WTC11 (cell line): ENCODE measurements at regions not wholly inside any gene's neighbourhood (a gene's known extent, or its start where the extent isn't known, plus 50 kb on each side); places are given as distances from the start of the nearest gene placed in this dataset.

Experiments
- ATAC-seq: fragments of 200-7000 bp; cut with Tn5 transposase; 2 replicates; pipeline ENCODE4 v1.10.0; 2021; ENCODE audit warnings: mild to moderate bottlenecking, moderate library complexity
- CTCF ChIA-PET: fragments of 300-600 bp; sonication (Branson Sonifier 250); formaldehyde crosslinking; loops from one replicate; lab custom pipeline; 2021; ENCODE audit warnings: antibody characterized with exemption; lab: Charles Lee
- POLR2A ChIA-PET: fragments of 350-600 bp; sonication (Branson Sonifier 250); formaldehyde crosslinking; loops from one replicate; lab custom pipeline; 2021; ENCODE audit warnings: antibody characterized with exemption; lab: Charles Lee
- DNase-seq: peaks from one replicate; pipeline ENCODE4 v3.0.0; 2021; ENCODE audit warnings: low spot score
- H3K27ac Mint-ChIP-seq: 2 replicates; pipeline ENCODE4 v1.8.0; 2021; ENCODE audit warnings: mixed read lengths
- H3K27me3 Mint-ChIP-seq: 2 replicates; pipeline ENCODE4 v1.8.0; 2021; ENCODE audit warnings: low read depth, mild to moderate bottlenecking, moderate library complexity, mixed read lengths
- H3K36me3 Mint-ChIP-seq: 2 replicates; pipeline ENCODE4 v1.8.0; 2021; ENCODE audit warnings: mixed read lengths
- H3K4me1 Mint-ChIP-seq: 2 replicates; pipeline ENCODE4 v1.8.0; 2022; ENCODE audit warnings: mixed read lengths
- H3K4me3 Mint-ChIP-seq: 2 replicates; pipeline ENCODE4 v1.8.0; 2021; ENCODE audit warnings: mild to moderate bottlenecking, moderate library complexity, mixed read lengths
- H3K9me3 Mint-ChIP-seq: 2 replicates; pipeline ENCODE4 v1.8.0; 2021; ENCODE audit warnings: mixed read lengths
- CBFB ChIP-seq: sonication (generic); formaldehyde crosslinking; IDR thresholded peaks from 2 replicates; pipeline ENCODE4 v1.8.1; 2022; ENCODE audit warnings: mild to moderate bottlenecking, low read depth, missing genetic modification reagents
- CREM ChIP-seq: sonication (generic); formaldehyde crosslinking; IDR thresholded peaks from 2 replicates; pipeline ENCODE4 v1.8.1; 2022; ENCODE audit warnings: mild to moderate bottlenecking, missing genetic modification reagents, moderate library complexity
- E2F4 ChIP-seq: sonication (generic); formaldehyde crosslinking; IDR thresholded peaks from 2 replicates; pipeline ENCODE4 v1.8.1; 2022; ENCODE audit warnings: low read depth, mild to moderate bottlenecking, moderate library complexity, missing genetic modification reagents, borderline replicate concordance
- FOXK1 ChIP-seq: sonication (generic); formaldehyde crosslinking; IDR thresholded peaks from 2 replicates; pipeline ENCODE4 v1.8.0; 2022; ENCODE audit warnings: mild to moderate bottlenecking, moderate library complexity, missing genetic modification reagents
- KAT7 ChIP-seq: sonication (generic); formaldehyde crosslinking; IDR thresholded peaks from 2 replicates; pipeline ENCODE4 v1.8.1; 2023; ENCODE audit warnings: missing genetic modification reagents, mild to moderate bottlenecking, borderline replicate concordance
- MAX ChIP-seq: sonication (generic); formaldehyde crosslinking; IDR thresholded peaks from 2 replicates; pipeline ENCODE4 v1.8.0; 2022; ENCODE audit warnings: mild to moderate bottlenecking, missing genetic modification reagents
- NFATC4 ChIP-seq: fragments of 250-450 bp; sonication (Bioruptor Pico); IDR thresholded peaks from 2 replicates; pipeline ENCODE4 v1.9.0; 2021; ENCODE audit warnings: mild to moderate bottlenecking
- NR2C2 ChIP-seq: sonication (generic); formaldehyde crosslinking; IDR thresholded peaks from 2 replicates; pipeline ENCODE4 v1.8.0; 2022; ENCODE audit warnings: mild to moderate bottlenecking, missing genetic modification reagents
- PRRX2 ChIP-seq: fragments of 250-450 bp; sonication (Bioruptor Pico); IDR thresholded peaks from 2 replicates; pipeline ENCODE4 v1.8.0; 2021; ENCODE audit warnings: mild to moderate bottlenecking
- SMAD3 ChIP-seq: sonication (generic); formaldehyde crosslinking; IDR thresholded peaks from 2 replicates; pipeline ENCODE4 v1.8.0; 2022; ENCODE audit warnings: missing genetic modification reagents, mild to moderate bottlenecking, borderline replicate concordance
- SMAD4 ChIP-seq: sonication (generic); formaldehyde crosslinking; IDR thresholded peaks from 2 replicates; pipeline ENCODE4 v1.8.0; 2022; ENCODE audit warnings: mild to moderate bottlenecking, missing genetic modification reagents
- SOX15 ChIP-seq: fragments of 250-450 bp; sonication (Bioruptor Pico); IDR thresholded peaks from 2 replicates; pipeline ENCODE4 v1.9.0; 2021; ENCODE audit warnings: mild to moderate bottlenecking
- TCF7 ChIP-seq: sonication (generic); formaldehyde crosslinking; IDR thresholded peaks from 2 replicates; pipeline ENCODE4 v1.8.0; 2022; ENCODE audit warnings: mild to moderate bottlenecking, low read depth, missing genetic modification reagents, moderate library complexity
- TP53 ChIP-seq: sonication (generic); formaldehyde crosslinking; IDR thresholded peaks from 2 replicates; pipeline ENCODE4 v1.8.1; 2023; ENCODE audit warnings: mild to moderate bottlenecking, missing genetic modification reagents
- ZNF138 ChIP-seq: sonication (generic); formaldehyde crosslinking; conservative IDR thresholded peaks from 2 replicates; pipeline ENCODE4 v1.8.1; 2022; ENCODE audit warnings: mild to moderate bottlenecking, moderate library complexity, missing genetic modification reagents
- TF ChIP-seq, protein P1 (sequence below): sonication (generic); formaldehyde crosslinking; conservative IDR thresholded peaks from 2 replicates; pipeline ENCODE4 v1.8.1; 2022; ENCODE audit warnings: mild to moderate bottlenecking, missing genetic modification reagents
- TF ChIP-seq, protein P2 (sequence below): fragments of 250-450 bp; sonication (Bioruptor Pico); IDR thresholded peaks from 2 replicates; pipeline ENCODE4 v1.9.0; 2021; ENCODE audit warnings: moderate library complexity, mild to moderate bottlenecking, inconsistent platforms, borderline replicate concordance
- TF ChIP-seq, protein P3 (sequence below): fragments of 250-450 bp; sonication (Bioruptor Pico); IDR thresholded peaks from 2 replicates; pipeline ENCODE4 v1.9.0; 2021; ENCODE audit warnings: mild to moderate bottlenecking, borderline replicate concordance
- TF ChIP-seq, protein P4 (sequence below): sonication (generic); formaldehyde crosslinking; IDR thresholded peaks from 2 replicates; pipeline ENCODE4 v1.8.1; 2022; ENCODE audit warnings: low read depth, missing genetic modification reagents, borderline replicate concordance
- TF ChIP-seq, protein P5 (sequence below): sonication (generic); formaldehyde crosslinking; IDR thresholded peaks from 2 replicates; pipeline ENCODE4 v1.8.0; 2023; ENCODE audit warnings: missing genetic modification reagents

- no peak for TF ChIP-seq TCF7 (CRISPR knock-in tag)
- no peak for TF ChIP-seq NR2C2
- TF ChIP-seq, protein P1, sequence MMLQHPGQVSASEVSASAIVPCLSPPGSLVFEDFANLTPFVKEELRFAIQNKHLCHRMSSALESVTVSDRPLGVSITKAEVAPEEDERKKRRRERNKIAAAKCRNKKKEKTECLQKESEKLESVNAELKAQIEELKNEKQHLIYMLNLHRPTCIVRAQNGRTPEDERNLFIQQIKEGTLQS (CRISPR knock-in tag), result no peak
- TF ChIP-seq NFATC4, result no peak
These were observed 391.6 kb downstream of the TMEM121 start (continued) for GRCh38 chr14:105917933-105918436.

GRCh38 chr14:105918496-105919262 lies 392.3 kb downstream of the TMEM121 start:
- Mint-ChIP-seq H3K4me3 (no peak overlapping the region), H3K4me1 (no peaks in the 10 kb centered on the region), H3K36me3 (peaks cover 38% of the 10 kb centered on the region), H3K9me3 (peaks cover 33% of the 10 kb centered on the region), H3K27me3 (peaks cover 6% of the 10 kb centered on the region; the same call in 1 of the 2 replicates), H3K27ac (no peak overlapping the region)
- ChIA-PET POLR2A (no interaction called here), CTCF (no interaction called here)
- DNase-seq (no peak), ATAC-seq (no peak)
- TF ChIP-seq E2F4 (CRISPR knock-in tag) (no peak), CBFB (CRISPR knock-in tag) (no peak), KAT7 (CRISPR knock-in tag) (no peak), SMAD4 (CRISPR knock-in tag) (no peak), MAX (CRISPR knock-in tag) (no peak), ZNF138 (CRISPR knock-in tag) (no peak), NFATC4 (no peak), SMAD3 (CRISPR knock-in tag) (no peak), PRRX2 (CRISPR knock-in tag) (no peak)
- TF ChIP-seq, protein P1 (CRISPR knock-in tag), result no peak
- TF ChIP-seq, protein P2, sequence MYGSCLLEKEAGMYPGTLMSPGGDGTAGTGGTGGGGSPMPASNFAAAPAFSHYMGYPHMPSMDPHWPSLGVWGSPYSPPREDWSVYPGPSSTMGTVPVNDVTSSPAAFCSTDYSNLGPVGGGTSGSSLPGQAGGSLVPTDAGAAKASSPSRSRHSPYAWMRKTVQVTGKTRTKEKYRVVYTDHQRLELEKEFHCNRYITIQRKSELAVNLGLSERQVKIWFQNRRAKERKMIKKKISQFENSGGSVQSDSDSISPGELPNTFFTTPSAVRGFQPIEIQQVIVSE (CRISPR knock-in tag), result no peak

DNA sequence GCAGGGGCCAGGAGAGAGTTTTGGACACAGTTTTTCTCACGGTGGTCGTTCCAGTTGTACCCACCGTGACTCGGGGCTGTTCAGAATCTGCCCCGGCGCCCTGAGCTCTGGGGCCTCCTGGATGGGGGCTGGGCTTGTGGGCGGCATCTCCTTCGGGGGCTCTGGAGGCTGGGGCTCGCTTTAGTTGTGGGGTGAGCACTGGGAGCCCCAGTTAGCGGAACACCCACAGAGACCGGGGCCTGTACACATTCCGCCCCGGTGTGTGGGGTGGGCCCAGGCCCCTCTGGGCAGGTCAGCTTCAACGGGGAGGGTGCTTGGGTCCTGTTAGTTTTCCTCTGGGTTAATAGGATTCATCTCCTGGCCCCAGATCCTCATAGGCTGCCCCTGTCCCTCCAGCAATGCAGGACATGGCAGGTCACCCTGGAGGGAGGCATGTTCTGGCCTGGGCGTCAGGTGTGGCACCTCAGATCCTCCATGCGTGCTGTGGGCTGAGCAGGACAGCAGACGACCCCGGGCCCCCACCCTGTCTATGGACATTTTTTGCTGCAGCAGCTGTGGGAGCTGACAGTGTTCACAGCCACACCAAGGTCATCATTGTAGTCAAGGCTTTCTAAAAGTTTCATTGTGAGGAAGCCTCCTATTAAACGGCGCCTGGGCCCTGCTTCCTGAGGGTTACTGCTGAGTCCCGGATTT lies 393.2 kb downstream of the TMEM121 start:
- CTCF ChIA-PET, result no interaction called here
- TF ChIP-seq, protein P3, sequence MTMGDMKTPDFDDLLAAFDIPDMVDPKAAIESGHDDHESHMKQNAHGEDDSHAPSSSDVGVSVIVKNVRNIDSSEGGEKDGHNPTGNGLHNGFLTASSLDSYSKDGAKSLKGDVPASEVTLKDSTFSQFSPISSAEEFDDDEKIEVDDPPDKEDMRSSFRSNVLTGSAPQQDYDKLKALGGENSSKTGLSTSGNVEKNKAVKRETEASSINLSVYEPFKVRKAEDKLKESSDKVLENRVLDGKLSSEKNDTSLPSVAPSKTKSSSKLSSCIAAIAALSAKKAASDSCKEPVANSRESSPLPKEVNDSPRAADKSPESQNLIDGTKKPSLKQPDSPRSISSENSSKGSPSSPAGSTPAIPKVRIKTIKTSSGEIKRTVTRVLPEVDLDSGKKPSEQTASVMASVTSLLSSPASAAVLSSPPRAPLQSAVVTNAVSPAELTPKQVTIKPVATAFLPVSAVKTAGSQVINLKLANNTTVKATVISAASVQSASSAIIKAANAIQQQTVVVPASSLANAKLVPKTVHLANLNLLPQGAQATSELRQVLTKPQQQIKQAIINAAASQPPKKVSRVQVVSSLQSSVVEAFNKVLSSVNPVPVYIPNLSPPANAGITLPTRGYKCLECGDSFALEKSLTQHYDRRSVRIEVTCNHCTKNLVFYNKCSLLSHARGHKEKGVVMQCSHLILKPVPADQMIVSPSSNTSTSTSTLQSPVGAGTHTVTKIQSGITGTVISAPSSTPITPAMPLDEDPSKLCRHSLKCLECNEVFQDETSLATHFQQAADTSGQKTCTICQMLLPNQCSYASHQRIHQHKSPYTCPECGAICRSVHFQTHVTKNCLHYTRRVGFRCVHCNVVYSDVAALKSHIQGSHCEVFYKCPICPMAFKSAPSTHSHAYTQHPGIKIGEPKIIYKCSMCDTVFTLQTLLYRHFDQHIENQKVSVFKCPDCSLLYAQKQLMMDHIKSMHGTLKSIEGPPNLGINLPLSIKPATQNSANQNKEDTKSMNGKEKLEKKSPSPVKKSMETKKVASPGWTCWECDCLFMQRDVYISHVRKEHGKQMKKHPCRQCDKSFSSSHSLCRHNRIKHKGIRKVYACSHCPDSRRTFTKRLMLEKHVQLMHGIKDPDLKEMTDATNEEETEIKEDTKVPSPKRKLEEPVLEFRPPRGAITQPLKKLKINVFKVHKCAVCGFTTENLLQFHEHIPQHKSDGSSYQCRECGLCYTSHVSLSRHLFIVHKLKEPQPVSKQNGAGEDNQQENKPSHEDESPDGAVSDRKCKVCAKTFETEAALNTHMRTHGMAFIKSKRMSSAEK (CRISPR knock-in tag), result no peak
- TF ChIP-seq, protein P4, sequence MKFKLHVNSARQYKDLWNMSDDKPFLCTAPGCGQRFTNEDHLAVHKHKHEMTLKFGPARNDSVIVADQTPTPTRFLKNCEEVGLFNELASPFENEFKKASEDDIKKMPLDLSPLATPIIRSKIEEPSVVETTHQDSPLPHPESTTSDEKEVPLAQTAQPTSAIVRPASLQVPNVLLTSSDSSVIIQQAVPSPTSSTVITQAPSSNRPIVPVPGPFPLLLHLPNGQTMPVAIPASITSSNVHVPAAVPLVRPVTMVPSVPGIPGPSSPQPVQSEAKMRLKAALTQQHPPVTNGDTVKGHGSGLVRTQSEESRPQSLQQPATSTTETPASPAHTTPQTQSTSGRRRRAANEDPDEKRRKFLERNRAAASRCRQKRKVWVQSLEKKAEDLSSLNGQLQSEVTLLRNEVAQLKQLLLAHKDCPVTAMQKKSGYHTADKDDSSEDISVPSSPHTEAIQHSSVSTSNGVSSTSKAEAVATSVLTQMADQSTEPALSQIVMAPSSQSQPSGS (CRISPR knock-in tag), result no peak
- TF ChIP-seq, protein P5, sequence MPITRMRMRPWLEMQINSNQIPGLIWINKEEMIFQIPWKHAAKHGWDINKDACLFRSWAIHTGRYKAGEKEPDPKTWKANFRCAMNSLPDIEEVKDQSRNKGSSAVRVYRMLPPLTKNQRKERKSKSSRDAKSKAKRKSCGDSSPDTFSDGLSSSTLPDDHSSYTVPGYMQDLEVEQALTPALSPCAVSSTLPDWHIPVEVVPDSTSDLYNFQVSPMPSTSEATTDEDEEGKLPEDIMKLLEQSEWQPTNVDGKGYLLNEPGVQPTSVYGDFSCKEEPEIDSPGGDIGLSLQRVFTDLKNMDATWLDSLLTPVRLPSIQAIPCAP, result no peak
- no peak for TF ChIP-seq TP53 (CRISPR knock-in tag)
- TF ChIP-seq CREM (CRISPR knock-in tag), result no peak
- TF ChIP-seq PRRX2 (CRISPR knock-in tag), result no peak
- TF ChIP-seq FOXK1 (CRISPR knock-in tag), result no peak
- no peak for TF ChIP-seq MAX (CRISPR knock-in tag)
- TF ChIP-seq SOX15 (CRISPR knock-in tag), result no peak

More for the DNA sequence above, 393.2 kb downstream of the TMEM121 start:
- Mint-ChIP-seq H3K27me3 (peaks cover 10% of the 10 kb centered on the region), H3K27ac (no peak overlapping the region), H3K4me3 (no peak overlapping the region), H3K36me3 (peaks cover 45% of the 10 kb centered on the region), H3K4me1 (no peaks in the 10 kb centered on the region), H3K9me3 (peaks cover 41% of the 10 kb centered on the region)
- DNase-seq (no peak), ATAC-seq (no peak)
- POLR2A ChIA-PET, result no interaction called here
